Left renal pelvis (tissue), 4 donors: ENCODE measurements at regions not wholly inside any gene's neighbourhood (a gene's known extent, or its start where the extent isn't known, plus 50 kb on each side); places are given as distances from the start of the nearest gene placed in this dataset.
"Not testable (repeated sequence)": the region's sequence is repeated elsewhere in the genome, so short reads cannot be mapped to it uniquely, and the experiment has no call there.

Experiments used
- DNase-seq, 4 donors: peaks; one replicate each; pipeline ENCODE4 v3.0.0-alpha.2; 2013; ENCODE audit warnings: low read depth in 4 of 4, low spot score in 3 of 4

DNA sequence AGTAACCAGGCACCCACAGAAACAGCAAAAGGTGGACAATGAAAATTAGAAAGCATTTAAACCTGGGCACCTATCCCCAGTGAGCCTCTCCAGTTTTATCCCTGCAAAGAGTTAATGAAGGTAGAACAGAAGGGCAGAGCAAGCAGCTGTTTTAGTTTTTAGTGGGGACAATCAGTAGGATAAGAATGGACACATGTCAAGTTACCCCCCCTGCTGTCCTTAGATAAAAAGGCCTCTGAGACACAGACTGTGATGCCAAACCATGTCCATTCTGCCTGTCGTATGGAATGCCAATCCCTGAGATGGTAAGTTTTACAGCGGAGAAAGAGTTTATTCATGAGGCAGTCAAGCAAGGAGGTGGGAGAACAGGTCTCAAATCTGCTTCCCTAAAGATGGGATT is 162.6 kb upstream of the AGR3 start:
- DNase-seq: no peak

DNA sequence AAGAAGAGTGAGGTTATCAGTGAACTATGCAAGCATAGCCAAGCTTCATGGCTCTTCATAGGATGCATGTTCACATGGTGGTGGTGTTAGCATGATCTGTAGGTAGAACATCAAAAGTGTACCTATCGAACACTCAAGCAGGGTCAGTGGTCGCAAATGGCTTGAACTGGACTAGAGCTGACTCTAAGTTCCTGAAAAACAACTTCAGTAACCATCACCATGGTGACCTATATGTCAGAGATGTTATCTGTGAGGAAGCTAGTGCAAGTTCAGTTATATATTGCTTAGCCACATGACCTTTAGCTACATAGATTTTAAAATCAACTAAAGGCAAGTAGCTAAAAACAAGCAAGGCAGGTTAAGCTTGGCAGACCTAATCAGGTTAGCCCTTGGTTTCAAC is 163.1 kb upstream of the AGR3 start:
- no peak for DNase-seq

DNA sequence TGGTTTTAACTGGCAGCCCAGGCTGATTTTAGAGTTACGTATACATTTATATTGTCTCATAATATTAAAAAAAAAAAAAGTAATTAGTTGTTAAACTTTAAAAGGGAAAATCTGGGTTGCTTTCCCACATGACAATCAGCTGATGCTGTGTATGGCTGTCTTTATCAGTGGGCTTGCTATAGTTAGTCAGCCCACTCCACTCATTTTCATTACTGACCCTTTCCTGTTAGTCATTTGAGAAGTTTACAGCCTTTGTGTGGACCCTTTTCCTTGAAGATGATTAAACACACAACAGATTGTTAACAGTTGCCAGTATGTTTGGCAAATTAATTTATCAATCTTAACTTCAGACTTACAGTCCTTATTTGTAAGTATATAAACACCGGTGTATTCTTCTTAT is 164.5 kb upstream of the AGR3 start:
- DNase-seq: no peak

DNA sequence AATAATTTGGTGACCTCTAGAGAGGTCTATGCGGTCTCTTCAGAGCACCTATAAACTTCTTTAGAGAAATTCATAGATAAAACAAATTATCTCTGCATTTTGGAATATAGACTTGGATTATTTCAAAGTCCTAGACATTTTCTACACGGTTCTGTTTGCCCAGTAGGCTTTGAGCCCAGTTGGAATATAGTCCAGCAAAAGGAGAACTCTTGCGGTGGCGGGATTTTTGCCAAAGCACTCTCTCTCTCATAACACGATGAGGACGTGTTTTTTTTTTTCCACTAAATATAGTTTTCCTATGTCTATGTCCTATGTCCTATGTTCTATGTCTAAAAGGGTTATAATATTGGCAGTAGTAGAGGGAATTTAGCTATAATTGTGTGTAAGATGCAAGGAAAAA is 164.9 kb upstream of the AGR3 start:
- DNase-seq: no peak

DNA sequence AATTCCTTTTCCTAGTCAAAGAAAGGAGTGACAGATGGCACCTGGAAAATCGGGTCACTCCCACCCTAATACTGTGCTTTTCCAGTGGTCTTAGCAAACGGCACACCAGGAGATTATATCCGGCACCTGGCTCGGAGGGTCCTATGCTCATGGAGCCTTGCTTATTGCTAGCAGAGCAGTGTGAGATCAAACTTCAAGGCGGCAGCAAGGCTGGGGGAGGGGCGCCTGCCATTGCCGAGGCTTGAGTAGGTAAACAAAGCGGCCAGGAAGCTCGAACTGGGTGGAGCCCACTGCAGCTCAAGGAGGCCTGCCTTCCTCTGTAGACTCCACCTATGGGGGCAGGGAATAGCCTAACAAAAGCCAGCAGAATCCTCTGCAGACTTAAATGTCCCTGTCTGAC is 171.4 kb upstream of the AGR3 start:
- not testable (repeated sequence) for DNase-seq

DNA sequence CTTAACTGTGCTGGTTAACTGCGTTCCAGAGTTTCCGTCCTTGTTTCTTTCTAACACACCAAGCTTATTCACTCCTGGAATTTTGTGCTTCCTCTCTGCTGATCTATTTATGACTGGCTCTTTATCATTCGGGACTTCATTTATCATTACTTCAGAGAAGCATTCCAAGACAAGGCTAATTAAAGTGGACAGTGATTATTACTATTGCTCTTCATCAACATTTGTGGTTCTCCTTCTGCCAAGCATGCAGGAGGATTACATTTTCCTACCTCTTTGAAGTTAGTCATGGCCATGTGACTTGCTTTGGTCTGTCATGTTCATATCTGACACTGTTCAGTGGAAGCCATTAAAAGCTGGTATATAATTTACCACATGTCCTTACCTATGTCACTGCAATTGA is 172.4 kb upstream of the AGR3 start:
- no peak for DNase-seq

DNA sequence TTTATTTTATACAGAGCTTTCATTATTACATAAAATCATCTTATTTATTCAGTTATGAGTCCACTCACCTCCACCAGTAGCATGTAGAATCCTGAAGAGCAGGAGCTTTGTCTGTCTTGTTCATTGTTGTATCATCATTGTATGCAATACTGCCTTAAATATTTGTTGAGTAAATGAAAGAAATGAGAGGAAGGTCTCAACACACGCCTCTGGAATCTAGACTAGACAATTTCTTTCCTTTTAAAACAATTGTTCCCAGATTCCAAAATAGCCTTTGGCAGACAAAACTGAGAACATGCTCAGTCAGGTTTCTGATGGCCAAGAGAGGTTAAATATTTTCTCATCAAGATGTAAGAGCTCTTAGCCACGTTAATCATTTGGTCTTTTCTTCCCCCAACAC is 173.1 kb upstream of the AGR3 start:
- DNase-seq: no peak

DNA sequence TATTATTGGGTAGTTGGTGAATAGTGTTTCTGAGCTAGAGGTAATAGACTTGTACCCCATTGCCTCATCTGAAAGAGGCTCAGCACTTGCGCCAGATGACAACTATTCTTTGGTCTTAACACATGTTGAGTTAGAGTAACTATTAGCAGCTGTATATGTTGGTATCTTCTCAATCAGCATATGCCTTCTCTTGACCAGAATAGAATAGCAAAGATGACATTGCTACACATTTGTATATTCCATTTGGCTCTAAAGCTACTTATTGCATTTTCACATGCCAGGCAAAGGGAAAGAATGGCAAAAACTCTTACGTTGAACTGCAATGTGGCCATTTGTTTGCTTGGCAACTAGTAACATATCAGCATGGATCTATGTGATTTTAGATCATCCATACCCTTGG is 173.8 kb upstream of the AGR3 start:
- no peak for DNase-seq

DNA sequence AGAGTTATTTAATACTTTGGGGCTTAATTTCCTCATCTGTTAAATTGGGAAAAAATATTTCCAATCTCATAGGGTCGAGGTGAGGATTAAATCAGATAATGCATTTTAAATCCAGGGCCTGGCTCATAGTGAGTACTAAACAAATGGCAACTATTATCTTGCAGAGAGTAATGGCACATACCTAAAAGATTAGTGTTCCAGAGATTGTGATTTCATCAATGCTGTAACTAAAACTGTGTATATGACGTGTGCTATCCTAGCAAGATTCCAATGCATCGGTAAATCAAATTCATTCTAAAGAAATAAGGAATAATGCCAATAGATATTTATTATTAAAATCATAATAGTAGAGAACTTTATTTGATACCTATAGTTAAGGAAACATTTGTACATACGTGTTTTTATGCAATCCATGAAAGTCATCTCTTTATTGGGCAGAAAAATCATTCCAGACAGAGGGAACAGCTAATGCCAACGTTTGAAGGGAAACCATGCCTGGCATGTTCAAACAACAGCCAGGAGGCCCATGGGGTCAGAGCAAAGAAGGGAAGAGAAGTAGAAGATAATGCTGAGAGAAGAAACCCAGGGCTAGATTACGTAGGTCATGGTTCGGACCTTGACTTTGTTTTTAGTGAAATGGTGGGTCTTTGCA is 174.8 kb upstream of the AGR3 start:
- DNase-seq: no peak

DNA sequence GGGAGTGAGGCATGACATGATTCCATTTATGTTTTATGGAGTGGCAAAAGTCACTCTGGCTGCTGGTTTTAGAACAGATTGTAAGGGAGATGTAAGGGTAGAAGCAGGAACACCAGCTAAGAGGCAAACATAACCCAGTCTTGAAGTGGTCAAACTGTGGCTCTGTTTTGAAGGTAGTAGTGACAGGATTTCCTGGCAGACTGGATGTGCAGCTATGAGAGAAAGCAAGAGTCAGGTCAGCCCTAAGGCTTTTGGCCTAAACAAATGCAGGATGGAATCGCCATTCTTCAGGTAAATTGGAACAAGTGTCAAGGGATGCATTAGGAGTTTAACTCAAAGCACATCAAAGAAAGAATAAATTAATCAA is 175.3 kb upstream of the AGR3 start:
- no peak for DNase-seq

DNA sequence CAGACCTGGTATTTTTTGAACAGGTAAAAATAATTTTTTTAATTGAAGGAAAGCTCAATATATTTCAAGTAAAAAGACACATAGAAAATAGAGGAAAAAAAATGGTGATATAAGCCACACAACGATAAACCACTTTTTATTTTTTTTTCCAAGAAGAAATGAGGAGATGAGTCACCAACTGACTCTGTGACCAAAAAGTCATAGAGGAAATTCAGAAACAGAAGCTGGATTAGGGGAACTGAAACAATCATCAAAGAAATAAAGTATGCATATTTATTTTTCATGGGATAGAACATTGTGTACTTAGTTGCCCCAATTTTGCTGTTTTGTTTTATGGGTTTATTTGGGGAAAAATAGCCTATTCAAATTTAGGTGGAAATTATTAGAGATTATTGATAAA is 176.8 kb upstream of the AGR3 start:
- DNase-seq: no peak

DNA sequence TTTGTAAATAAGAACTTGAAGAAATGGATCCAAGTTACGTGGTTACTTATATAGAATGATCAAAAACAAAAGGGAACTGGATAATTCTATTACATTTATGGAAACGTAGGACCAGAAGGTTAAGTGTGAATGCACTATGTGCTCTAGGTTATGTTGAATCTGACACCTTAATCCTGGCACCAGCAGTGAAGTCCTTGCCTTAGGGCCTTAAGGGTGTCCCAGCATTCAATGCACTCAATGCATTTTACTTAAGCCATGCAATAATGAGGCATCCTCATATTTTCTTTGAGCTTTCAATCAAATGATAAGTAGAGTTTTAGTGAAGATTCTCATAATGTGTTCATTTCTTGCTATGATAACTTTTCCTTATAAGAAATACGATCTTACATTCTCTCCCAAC is 178.3 kb upstream of the AGR3 start:
- DNase-seq: no peak

DNA sequence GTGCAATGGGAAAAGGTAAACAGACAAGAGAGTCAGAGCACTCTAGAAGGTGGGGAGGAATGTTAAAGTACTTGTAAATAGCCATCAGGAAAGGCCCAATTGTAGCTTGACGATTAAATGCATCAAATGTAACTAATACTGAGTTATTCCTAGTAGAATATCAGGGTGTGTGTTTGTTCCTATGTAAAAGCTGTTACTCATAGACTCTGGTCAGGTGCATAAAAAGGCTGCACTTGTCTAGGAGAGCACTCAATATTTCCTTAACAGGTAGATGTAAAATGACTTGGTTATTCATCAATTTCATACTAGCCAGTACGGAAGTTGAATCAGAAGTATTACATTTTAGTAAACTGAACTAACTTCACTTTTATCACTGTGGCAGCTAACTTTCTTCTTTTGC is 179.7 kb upstream of the AGR3 start:
- no peak for DNase-seq

DNA sequence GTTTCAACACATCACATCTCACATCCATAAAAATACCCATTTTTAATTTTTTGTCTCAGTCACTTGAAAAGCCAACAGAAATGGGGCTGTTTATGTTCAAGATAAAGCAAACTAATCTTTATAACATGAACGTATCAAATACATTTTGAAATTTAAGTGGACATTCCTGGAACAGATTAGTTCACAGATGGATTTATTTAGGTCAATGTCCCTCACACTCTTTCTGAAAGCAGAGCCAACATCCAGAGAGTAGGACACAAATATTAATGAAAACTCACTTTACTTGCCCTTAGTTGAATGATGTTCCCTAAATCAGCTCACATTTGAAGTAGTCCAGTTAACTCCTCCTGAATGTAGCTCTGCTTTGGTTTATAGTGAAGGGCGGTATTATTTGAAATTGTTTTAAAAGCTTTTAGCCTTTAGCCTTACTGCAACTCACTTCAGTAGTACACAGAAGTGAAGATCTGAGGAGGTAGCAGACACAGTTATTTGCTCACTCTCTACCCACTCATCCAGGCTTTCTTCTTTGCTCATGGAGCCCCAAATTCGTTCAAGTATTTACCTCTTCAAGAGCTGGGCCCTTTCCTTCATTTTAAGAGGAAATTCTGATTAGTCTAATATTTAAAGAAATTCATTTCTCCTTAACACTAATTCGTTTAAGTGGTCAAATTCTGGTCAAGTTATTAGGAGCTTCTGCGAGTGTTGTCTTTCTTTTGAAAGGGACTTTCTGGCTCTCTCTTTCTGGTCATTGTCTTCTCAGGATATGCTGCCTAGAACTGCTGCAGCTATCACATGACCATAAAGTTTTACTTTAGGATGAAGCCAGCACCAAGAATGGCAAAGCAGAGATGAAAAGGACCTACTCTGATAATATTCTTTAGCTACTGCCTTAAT is 180.6 kb upstream of the AGR3 start:
- DNase-seq: no peak

DNA sequence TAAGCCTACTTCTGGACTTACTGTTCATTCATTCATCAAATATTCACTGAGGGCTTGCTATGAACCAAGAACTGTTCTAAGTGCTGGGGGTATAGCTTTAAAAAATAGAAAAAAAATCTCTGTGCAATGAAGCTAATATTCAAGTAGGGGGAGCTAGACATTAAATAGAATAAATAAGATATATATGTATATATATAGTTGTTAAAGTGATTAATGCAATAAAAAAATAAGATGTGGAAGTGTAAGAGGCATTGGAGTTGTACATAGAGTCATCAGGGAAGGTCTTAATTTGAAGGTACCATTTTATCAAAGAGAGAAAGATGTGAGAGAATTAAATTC is 181.2 kb upstream of the AGR3 start:
- DNase-seq: no peak

DNA sequence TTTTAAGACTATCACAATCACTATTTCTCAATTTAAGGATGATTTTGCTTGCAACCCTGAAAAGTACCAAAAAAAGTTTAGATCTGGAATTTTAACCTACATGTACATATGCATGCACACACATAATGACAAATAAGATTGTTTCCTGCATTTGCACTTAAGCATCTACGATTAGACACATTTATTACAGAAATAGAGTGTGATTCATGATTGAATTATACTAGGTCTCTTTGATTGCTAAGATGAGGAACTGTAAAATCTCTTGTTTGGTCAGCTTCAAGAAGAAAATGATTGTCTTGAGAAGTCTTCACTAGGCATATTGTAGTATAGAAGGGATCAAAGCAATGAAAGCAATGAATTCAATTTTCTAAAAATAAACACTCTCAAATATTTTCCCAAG is 185.9 kb upstream of the AGR3 start:
- DNase-seq: no peak

DNA sequence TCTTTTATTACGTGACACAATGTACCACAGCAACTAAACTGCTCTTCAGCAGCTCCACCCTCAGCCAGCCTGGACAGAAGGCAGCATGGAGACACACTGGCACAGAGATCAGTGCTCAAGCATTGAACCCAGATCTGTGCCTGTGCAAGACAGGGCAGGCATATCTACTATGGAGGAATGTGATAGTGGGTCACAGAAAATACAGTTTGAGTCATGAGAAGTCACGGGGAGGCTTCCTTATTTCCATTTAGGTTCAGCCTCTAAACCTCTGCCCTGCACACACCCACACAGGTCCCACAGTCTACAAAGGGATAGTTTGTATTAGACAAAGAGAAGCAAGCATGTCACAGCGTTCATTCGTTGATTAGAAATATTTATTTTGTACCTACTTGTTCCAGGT is 187.4 kb upstream of the AGR3 start:
- DNase-seq: no peak

DNA sequence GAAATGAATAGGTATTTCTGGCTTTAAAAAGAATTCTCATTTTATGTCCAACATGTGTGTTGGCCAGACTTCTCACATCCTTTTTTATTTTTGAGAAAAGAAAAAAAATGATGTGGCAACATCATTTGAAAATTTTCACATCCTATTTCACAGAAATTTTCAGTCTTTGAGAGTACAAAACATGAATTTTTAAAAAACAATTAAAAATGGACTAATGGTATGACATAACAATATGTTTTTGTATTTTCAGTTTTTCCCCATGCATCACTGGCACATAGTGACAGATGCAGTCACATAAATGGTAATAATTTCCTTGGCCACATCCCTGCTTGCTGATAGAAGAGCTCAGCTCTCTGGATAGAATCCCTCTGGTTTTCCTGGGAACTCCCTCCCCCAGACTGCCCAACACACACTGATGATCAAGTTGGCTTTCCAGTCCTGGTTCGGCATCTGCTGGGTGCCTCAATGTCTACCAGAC is 188.5 kb upstream of the AGR3 start:
- DNase-seq: no peak

DNA sequence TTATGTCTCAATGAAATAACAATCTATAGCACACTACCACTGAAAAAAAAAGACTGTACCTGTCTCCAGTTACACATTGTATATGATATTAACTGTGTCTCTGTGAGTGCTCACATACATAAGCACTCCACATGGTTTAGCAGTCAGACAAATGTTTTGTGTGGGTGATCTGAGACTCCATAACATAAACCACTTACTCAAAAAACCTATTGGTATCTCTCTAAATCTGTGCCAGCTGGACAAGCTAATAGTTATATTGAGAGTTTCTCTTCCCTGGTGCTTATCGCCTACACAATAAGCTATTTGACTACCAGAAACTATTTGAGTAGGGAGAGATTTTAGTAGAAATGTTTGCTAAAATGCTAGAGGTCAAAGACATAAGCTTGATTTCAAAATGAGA is 190.1 kb upstream of the AGR3 start:
- no peak for DNase-seq

DNA sequence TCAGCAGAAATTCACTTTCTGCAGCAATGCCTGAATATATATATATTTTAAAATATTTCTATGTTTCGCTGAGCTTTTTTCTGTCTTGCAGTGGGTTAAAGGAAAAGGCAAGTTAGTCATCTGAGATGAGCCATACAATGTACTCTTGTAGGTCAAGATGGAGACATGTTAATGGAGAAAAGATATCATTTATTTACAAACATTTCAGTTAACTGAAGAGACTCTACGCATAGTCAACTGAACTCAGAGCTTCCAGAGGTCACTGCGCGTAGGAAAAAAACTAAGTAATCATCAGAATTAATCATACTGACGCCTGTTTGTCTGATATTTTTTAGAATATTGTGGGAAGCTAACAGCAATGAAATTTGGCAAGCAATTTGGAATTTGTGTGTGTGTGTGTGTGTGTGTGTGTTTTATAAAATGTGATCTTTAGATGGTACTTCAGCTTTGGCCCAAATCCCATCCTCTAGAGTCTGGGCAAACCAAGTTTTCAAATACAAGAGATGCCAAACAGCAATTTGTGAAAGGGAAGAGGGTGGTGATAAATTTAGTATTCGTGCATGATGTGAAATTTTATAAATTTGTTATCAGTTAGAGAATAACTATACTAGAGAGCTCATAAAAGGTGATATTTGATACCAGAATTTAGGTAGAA is 193.9 kb upstream of the AGR3 start:
- no peak for DNase-seq

DNA sequence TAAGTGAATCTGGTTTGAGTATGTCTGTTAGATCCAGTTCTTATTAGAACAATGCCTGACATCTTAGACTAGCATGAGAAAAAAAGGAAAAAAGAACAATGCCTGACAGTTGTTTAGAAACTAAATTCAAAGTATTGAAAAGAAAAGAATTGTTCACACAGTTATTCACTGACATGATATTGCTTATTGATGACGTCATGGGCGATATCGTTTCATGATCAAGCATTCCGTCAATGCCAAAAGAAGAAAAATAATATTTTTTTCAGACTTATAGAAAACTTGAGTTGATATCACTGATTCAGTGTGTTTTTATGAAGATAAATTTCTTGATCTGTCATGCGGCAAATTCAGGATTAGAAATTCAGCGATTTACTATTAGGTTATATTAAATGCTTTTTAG is 196.5 kb upstream of the AGR3 start:
- DNase-seq: no peak
